ENCODE measurements at regions not wholly inside any gene's neighbourhood (a gene's known extent, or its start where the extent isn't known, plus 50 kb on each side); places are given as distances from the start of the nearest gene placed in this dataset.

GRCh38 chr2:65850695-65851094 is 418.3 kb upstream of the SPRED2 start:
- Histone ChIP-seq H3K36me3 (ENCODE audit: insufficient read depth, low read length) (no peaks in the 10 kb centered on the region), H3K27me3 (ENCODE audit: insufficient read depth, low read length) (no peaks in the 10 kb centered on the region), H3K4me3 (ENCODE audit: insufficient read depth, low read length) (no peak overlapping the region), H3K79me2 (ENCODE audit: insufficient read depth, low read length) (no peaks in the 10 kb centered on the region), H4K20me1 (ENCODE audit: insufficient read depth, low read length) (no peaks in the 10 kb centered on the region), H3K4me2 (ENCODE audit: insufficient read depth, low read length) (no peak overlapping the region), H3K27ac (ENCODE audit: low read depth, low read length) (no peak overlapping the region), H2AFZ (ENCODE audit: low read length) (no peak overlapping the region), H3K9me3 (ENCODE audit: low read depth, low read length) (no peaks in the 10 kb centered on the region), H3K4me1 (ENCODE audit: insufficient read depth, low read length) (no peaks in the 10 kb centered on the region)
- no peak for TF ChIP-seq CTCF (IDR thresholded peaks at IDR 0.05; ENCODE audit: extremely low read depth, low read depth, low read length)
- no peak for DNase-seq (ENCODE audit: insufficient read length, low spot score, missing footprints)

GRCh38 chr2:65846989-65847678 is 414.7 kb upstream of the SPRED2 start:
- Histone ChIP-seq H3K36me3 (ENCODE audit: insufficient read depth, low read length) (no peaks in the 10 kb centered on the region), H3K9me3 (ENCODE audit: low read depth, low read length) (no peaks in the 10 kb centered on the region), H3K27me3 (ENCODE audit: insufficient read depth, low read length) (no peaks in the 10 kb centered on the region), H4K20me1 (ENCODE audit: insufficient read depth, low read length) (no peaks in the 10 kb centered on the region), H3K4me2 (ENCODE audit: insufficient read depth, low read length) (no peak overlapping the region), H3K27ac (ENCODE audit: low read depth, low read length) (no peak overlapping the region), H3K4me1 (ENCODE audit: insufficient read depth, low read length) (no peaks in the 10 kb centered on the region), H3K4me3 (ENCODE audit: insufficient read depth, low read length) (no peak overlapping the region), H3K79me2 (ENCODE audit: insufficient read depth, low read length) (no peaks in the 10 kb centered on the region), H2AFZ (ENCODE audit: low read length) (no peak overlapping the region)
- TF ChIP-seq CTCF (IDR thresholded peaks at IDR 0.05; ENCODE audit: extremely low read depth, low read depth, low read length) = no peak
- DNase-seq (ENCODE audit: insufficient read length, low spot score, missing footprints) = peak; percentile 72

GRCh38 chr2:65845442-65846182 is 413.2 kb upstream of the SPRED2 start:
- H3K79me2 ChIP-seq (ENCODE audit: insufficient read depth, low read length) = no peaks in the 10 kb centered on the region
- no peak for DNase-seq (ENCODE audit: insufficient read length, low spot score, missing footprints)
- no peak for TF ChIP-seq CTCF (IDR thresholded peaks at IDR 0.05; ENCODE audit: extremely low read depth, low read depth, low read length)

GRCh38 chr2:65842104-65842503 is 409.7 kb upstream of the SPRED2 start:
- H3K9me3 ChIP-seq (ENCODE audit: low read depth, low read length) = no peaks in the 10 kb centered on the region
- TF ChIP-seq CTCF (IDR thresholded peaks at IDR 0.05; ENCODE audit: extremely low read depth, low read depth, low read length) = no peak
- H3K79me2 ChIP-seq (ENCODE audit: insufficient read depth, low read length) = no peaks in the 10 kb centered on the region
- no peaks in the 10 kb centered on the region for H4K20me1 ChIP-seq (ENCODE audit: insufficient read depth, low read length)
- H3K4me1 ChIP-seq (ENCODE audit: insufficient read depth, low read length) = no peaks in the 10 kb centered on the region
- H3K27me3 ChIP-seq (ENCODE audit: insufficient read depth, low read length) = no peaks in the 10 kb centered on the region
- H3K4me2 ChIP-seq (ENCODE audit: insufficient read depth, low read length) = no peak overlapping the region
- H3K27ac ChIP-seq (ENCODE audit: low read depth, low read length) = no peak overlapping the region
- no peak for DNase-seq (ENCODE audit: insufficient read length, low spot score, missing footprints)
- H2AFZ ChIP-seq (ENCODE audit: low read length) = no peak overlapping the region
- no peaks in the 10 kb centered on the region for H3K36me3 ChIP-seq (ENCODE audit: insufficient read depth, low read length)
- H3K4me3 ChIP-seq (ENCODE audit: insufficient read depth, low read length) = no peak overlapping the region

More at GRCh38 chr2:65845442-65846182, 413.2 kb upstream of the SPRED2 start:
- H3K4me3 ChIP-seq (ENCODE audit: insufficient read depth, low read length) = no peak overlapping the region
- no peaks in the 10 kb centered on the region for H3K36me3 ChIP-seq (ENCODE audit: insufficient read depth, low read length)
- H3K27me3 ChIP-seq (ENCODE audit: insufficient read depth, low read length) = no peaks in the 10 kb centered on the region
- no peak overlapping the region for H2AFZ ChIP-seq (ENCODE audit: low read length)
- H3K9me3 ChIP-seq (ENCODE audit: low read depth, low read length) = no peaks in the 10 kb centered on the region
- H3K4me2 ChIP-seq (ENCODE audit: insufficient read depth, low read length) = no peak overlapping the region
- no peaks in the 10 kb centered on the region for H4K20me1 ChIP-seq (ENCODE audit: insufficient read depth, low read length)
- H3K4me1 ChIP-seq (ENCODE audit: insufficient read depth, low read length) = no peaks in the 10 kb centered on the region
- H3K27ac ChIP-seq (ENCODE audit: low read depth, low read length) = no peak overlapping the region
